ENCODE measurements at regions not wholly inside any gene's neighbourhood (a gene's known extent, or its start where the extent isn't known, plus 50 kb on each side); places are given as distances from the start of the nearest gene placed in this dataset.

DNA sequence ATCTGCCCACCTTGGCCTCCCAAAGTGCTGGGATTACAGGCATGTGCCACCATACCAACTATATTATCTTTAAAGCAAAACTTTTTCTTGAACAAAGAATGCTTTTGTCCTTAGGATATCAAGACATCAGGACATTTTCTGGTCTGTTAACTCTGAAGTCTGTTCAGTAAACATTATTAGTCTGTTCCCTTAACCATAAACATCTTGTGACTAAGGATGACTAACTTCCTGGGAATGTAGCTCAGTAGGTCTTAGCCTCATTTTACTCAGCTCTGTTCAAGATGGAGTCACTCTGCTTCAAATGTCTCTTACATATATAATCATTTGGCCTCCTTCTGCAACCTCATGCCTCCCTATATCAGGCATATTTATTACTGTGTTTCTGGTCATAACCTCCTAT lies 122.9 kb downstream of the UBE2NL start:
- TF ChIP-seq, protein P1, sequence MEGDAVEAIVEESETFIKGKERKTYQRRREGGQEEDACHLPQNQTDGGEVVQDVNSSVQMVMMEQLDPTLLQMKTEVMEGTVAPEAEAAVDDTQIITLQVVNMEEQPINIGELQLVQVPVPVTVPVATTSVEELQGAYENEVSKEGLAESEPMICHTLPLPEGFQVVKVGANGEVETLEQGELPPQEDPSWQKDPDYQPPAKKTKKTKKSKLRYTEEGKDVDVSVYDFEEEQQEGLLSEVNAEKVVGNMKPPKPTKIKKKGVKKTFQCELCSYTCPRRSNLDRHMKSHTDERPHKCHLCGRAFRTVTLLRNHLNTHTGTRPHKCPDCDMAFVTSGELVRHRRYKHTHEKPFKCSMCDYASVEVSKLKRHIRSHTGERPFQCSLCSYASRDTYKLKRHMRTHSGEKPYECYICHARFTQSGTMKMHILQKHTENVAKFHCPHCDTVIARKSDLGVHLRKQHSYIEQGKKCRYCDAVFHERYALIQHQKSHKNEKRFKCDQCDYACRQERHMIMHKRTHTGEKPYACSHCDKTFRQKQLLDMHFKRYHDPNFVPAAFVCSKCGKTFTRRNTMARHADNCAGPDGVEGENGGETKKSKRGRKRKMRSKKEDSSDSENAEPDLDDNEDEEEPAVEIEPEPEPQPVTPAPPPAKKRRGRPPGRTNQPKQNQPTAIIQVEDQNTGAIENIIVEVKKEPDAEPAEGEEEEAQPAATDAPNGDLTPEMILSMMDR (IDR thresholded peaks at IDR 0.05): no peak
- TF ChIP-seq POLR2A (IDR thresholded peaks at IDR 0.05): no peak

Measured in thyroid gland (tissue), 4 donors.